Fibroblast of the aortic adventitia (primary cell): ENCODE measurements at regions not wholly inside any gene's neighbourhood (a gene's known extent, or its start where the extent isn't known, plus 50 kb on each side); places are given as distances from the start of the nearest gene placed in this dataset.
A peak's percentile ranks its signal among the peaks of the same experiment; 100 is the strongest.

Experiments
- DNase-seq: peaks from one replicate; pipeline ENCODE4 v3.0.0-alpha.2; 2010; ENCODE audit warnings: low read depth
- H3K4me3 ChIP-seq: 2 replicates; pipeline ENCODE4 v1.5.1; 2011; ENCODE audit warnings: low read depth, mild to moderate bottlenecking, control low read depth, low read length, moderate library complexity
- TF ChIP-seq, protein P1 (sequence below): IDR thresholded peaks from 2 replicates; pipeline ENCODE4 v1.5.1; 2011; ENCODE audit warnings: mild to moderate bottlenecking, low read length, control low read depth, inconsistent platforms; ENCODE audit not compliant: insufficient read depth

DNA sequence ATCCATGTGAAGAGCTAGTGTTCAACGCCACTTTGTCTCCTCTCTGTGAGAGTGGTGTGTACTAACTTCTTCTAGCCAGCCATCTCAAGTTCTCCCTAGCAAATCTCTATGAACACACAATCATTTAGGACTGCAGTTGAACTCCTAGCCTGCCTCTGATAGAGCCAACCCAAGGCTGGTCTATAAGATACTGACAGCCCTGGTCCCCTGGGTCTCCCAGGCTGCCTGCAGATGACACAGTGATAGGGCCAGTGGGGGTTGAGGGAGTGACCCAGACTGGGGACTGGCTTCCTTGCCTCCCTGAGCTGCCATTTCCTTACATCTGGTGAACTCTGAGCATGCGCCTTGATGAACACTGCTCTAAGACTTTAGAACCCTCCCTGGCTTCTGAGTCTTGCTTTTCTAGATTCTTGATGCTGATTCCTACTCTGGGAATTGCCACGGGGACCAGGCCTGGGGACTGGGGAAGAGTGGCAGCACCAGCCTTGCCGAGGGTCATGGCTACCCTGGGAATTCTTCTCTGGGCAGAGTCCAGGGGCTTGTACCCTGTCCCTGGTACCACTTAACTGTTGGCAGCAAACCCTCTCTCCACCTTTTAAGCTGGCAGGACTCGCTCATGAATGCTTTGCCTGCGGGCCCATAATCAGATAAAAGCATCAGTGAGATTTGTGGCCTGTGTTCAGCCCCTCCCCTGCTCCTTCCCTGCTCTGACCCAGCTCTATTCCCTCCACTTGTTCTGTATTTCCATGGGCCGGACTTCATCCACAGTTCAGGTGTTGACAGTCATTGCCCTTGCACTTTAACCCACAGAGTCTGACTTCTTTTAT is 130.8 kb upstream of the CHD6 start:
- DNase-seq, result no peak
- no peak overlapping the region for H3K4me3 ChIP-seq
- TF ChIP-seq, protein P1, sequence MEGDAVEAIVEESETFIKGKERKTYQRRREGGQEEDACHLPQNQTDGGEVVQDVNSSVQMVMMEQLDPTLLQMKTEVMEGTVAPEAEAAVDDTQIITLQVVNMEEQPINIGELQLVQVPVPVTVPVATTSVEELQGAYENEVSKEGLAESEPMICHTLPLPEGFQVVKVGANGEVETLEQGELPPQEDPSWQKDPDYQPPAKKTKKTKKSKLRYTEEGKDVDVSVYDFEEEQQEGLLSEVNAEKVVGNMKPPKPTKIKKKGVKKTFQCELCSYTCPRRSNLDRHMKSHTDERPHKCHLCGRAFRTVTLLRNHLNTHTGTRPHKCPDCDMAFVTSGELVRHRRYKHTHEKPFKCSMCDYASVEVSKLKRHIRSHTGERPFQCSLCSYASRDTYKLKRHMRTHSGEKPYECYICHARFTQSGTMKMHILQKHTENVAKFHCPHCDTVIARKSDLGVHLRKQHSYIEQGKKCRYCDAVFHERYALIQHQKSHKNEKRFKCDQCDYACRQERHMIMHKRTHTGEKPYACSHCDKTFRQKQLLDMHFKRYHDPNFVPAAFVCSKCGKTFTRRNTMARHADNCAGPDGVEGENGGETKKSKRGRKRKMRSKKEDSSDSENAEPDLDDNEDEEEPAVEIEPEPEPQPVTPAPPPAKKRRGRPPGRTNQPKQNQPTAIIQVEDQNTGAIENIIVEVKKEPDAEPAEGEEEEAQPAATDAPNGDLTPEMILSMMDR, result no peak

DNA sequence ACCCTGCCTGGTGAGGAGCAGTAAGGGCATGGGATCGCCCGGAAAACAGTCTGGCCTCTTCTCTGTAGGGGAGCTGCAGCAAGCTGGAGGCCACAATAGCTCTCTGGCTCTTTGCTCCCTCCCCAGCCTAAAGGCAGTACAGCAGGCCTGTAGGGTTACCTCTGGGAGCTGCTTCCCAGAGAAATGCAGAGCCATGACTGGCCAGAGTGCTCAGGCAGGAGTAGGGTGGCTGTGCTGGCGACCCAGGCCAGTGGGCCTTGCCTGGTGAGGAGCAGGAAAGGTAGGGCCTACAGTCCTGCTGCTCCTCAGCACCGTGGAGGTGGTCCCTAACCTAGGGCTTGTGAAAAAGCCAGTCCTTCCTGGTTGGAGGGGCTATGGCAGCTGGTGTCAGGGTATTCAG is 129.9 kb upstream of the CHD6 start:
- H3K4me3 ChIP-seq, result no peak overlapping the region
- DNase-seq, result no peak
- TF ChIP-seq, protein P1, result no peak

DNA sequence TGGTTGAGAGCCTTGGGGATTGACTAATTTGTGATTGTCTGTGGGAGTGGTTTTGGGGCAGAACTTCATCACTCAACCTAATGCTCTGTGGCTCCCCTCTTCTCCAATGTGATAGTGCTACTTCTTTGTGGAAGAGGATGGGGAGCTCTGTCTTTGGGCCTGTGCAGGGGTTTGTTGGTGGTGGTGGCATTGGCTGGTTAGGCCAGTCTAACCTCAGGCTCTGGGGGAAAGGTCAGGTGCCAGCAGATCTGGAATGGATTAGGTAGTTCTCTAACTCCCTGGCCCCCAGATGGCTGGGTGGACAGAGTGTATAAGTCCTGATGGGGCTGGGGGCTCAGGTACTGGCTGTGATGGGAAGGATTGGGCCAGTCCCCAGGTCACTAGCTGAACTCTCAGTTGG is 129.0 kb upstream of the CHD6 start:
- TF ChIP-seq, protein P1, result no peak
- no peak overlapping the region for H3K4me3 ChIP-seq
- DNase-seq, result no peak

DNA sequence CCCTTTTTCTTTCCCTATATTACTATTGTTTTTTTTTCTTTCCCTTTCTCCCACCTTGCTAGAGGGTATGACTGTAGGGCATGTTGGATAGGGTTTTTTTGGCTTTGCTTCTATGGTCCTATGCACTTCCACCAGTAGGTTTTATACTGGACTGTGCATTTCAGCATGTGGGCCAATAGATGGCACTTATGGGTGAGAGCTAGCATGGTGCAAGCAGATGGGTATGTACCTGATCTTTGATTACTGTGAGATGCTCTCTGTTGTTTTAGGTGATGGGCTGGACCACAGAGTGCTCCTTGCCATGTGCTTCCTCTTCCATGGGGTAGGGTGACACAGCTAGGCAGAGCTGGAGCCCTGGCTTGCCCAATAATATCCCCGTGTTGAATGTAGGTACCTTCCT is 128.5 kb upstream of the CHD6 start:
- TF ChIP-seq, protein P1, result no peak
- no peak overlapping the region for H3K4me3 ChIP-seq
- no peak for DNase-seq

DNA sequence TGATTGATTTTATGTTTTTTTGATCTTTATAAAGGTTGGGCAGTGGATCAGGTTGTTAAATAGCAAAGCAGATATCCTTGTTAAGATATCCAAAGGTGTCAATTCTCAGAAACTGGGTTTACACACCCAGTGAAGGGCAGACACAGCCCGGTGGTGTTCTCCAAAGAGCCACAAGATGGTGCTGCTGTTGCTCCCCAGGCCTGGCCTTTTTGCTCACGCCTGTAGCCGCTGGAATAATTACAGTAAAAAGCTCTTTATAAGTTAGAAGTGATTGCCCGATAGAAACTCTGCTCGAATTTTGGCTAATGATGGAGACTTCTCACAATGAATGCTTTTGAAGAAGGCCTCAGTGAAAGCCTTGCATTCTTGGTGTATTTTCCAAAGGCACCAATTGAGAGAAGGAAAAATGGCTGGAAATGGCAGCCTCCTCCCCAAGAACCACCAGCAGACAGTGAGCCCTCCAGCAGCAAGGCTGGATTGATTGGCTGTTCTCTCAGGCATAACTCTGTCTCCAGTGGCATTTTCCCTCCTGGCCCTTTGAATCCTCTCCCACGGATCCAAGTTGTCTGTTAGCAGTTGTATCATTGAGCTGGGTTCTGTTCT is 120.5 kb upstream of the CHD6 start:
- DNase-seq, result peak; percentile 53
- TF ChIP-seq, protein P1, result peak; percentile 94
- no peak overlapping the region for H3K4me3 ChIP-seq

DNA sequence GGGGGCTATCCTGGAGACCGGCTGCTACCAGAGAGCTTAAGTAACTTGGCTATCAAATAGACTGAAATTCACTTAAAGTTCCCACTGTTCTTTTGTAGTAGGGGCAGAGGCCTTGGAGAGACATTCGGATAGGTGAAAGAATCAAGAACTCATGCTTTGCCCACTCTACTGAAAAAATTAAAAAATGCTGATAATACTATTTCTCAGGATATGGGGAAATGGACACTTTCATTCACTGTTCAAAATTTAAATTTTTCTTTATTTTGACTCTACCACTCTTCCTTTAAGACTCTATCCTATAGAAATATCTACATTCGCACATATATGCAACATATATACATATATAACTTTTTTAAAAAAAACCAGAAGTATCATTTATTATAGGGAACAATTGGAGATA is 117.8 kb upstream of the CHD6 start:
- DNase-seq, result no peak
- TF ChIP-seq, protein P1, result no peak
- H3K4me3 ChIP-seq, result no peak overlapping the region
